LNCaP clone FGC (cell line): ENCODE measurements at regions not wholly inside any gene's neighbourhood (a gene's known extent, or its start where the extent isn't known, plus 50 kb on each side); places are given as distances from the start of the nearest gene placed in this dataset.

Experiments used
- DNase-seq: peaks from one replicate; pipeline ENCODE4 v3.0.0-alpha.2; 2011; ENCODE audit warnings: low read depth
- H3K4me3 ChIP-seq: 2 replicates; pipeline ENCODE4 v1.5.1; 2011; ENCODE audit warnings: mild to moderate bottlenecking, low read depth, low read length, control low read depth
- TF ChIP-seq, protein P1 (sequence below): IDR thresholded peaks from 2 replicates; pipeline ENCODE4 v1.5.1; 2012; ENCODE audit warnings: mild to moderate bottlenecking; ENCODE audit not compliant: control insufficient read depth, insufficient read depth; ENCODE audit errors: extremely low read depth

DNA sequence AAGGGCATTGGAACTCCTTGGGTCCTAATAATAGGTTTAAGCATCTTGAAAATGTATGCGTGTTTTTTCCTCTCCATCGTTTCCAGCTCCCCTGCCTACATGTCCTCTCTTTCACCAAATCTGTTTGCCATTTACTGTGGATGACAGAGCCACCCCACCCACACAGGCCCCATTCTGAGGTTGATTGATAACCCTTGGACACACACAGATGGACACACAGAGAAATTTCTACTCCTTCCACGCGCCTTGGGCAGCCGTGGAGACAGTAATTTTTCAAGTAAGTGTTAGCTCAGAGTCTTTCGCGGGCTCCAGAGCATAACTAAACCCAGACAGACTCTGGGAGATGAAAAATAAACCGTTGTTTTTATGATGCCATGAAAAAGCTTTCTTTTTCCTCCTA, 103.3 kb upstream of the NLRP1 start:
- no peak for DNase-seq
- no peak overlapping the region for H3K4me3 ChIP-seq
- TF ChIP-seq, protein P1, sequence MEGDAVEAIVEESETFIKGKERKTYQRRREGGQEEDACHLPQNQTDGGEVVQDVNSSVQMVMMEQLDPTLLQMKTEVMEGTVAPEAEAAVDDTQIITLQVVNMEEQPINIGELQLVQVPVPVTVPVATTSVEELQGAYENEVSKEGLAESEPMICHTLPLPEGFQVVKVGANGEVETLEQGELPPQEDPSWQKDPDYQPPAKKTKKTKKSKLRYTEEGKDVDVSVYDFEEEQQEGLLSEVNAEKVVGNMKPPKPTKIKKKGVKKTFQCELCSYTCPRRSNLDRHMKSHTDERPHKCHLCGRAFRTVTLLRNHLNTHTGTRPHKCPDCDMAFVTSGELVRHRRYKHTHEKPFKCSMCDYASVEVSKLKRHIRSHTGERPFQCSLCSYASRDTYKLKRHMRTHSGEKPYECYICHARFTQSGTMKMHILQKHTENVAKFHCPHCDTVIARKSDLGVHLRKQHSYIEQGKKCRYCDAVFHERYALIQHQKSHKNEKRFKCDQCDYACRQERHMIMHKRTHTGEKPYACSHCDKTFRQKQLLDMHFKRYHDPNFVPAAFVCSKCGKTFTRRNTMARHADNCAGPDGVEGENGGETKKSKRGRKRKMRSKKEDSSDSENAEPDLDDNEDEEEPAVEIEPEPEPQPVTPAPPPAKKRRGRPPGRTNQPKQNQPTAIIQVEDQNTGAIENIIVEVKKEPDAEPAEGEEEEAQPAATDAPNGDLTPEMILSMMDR = no peak

- TF ChIP-seq, protein P1 = no peak
- no peak for DNase-seq
Observed at GRCh38 chr17:5693821-5694220, 109.5 kb upstream of the NLRP1 start.

DNA sequence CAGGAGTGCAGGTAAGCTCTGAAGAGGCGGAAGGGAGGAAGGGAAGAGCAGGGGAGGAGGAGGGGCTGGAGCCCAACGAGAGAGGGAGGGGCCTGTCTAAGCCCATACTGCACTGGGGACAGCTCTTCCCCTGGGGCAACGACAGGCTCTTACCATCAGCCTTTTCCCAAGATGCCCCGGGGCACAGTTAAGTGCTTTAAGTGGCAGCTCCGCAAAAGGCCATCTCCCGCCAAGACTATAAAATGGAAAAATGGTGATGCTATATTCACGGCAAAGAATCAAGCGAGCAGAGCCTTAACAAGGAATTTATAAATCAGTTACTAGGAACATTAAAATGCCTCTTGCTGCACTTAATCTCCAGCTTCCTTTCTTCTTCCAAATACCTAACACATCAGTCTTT, 110.2 kb upstream of the NLRP1 start:
- DNase-seq = no peak
- TF ChIP-seq, protein P1 = no peak
- H3K4me3 ChIP-seq = no peak overlapping the region

More at GRCh38 chr17:5693821-5694220, 109.5 kb upstream of the NLRP1 start:
- no peak overlapping the region for H3K4me3 ChIP-seq

- DNase-seq = no peak
- no peak overlapping the region for H3K4me3 ChIP-seq
- TF ChIP-seq, protein P1 = no peak
Observed at GRCh38 chr17:5695480-5695879, 111.2 kb upstream of the NLRP1 start.

DNA sequence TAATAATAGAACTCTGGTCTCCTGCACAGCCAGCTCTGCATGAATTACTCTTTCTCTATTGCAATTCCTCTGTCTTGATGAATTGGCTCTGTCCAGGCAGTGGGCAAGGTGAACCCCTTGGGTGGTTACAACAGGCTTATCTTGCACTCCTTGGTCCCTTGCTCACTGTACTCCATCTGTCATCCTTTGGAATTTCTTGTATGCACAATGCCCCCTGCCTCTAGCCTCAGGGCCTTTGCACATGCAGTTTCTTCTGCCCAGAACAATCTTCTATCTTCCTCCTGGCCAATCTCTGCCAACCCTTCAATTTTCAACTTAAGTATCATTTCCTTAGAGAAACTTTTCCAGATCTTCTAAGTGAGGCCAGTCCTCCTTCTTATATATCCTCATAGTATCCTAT, 114.7 kb upstream of the NLRP1 start:
- no peak for DNase-seq
- H3K4me3 ChIP-seq = no peak overlapping the region
- TF ChIP-seq, protein P1 = no peak

DNA sequence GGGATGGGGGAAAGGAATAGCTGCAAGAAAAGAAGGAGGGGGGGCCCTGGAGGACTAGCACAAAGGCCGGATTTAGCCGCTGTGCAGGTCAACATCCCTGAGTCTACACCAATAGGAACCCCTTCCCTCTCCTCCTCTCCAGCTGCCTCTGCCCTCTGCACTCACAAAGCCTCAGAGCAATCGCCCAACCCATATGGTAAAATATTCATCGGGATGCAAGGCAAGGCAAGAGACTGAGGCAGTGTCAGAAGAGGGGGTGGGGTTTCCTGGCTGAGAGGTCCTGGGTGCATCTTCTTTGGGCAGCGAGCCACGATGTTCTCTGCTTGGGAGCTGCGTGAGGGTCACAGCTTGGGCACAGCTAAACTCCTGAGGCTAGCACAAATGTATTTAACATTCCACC, 115.5 kb upstream of the NLRP1 start:
- TF ChIP-seq, protein P1 = no peak
- no peak for DNase-seq
- H3K4me3 ChIP-seq = no peak overlapping the region

GRCh38 chr17:5700745-5701144, 116.4 kb upstream of the NLRP1 start:
- H3K4me3 ChIP-seq = no peak overlapping the region
- TF ChIP-seq, protein P1 = no peak
- no peak for DNase-seq
